ENCODE measurements at regions not wholly inside any gene's neighbourhood (a gene's known extent, or its start where the extent isn't known, plus 50 kb on each side); places are given as distances from the start of the nearest gene placed in this dataset.

- H3K4me1 ChIP-seq: no peaks in the 10 kb centered on the region
- no peak overlapping the region for H3K27ac ChIP-seq
Observed at GRCh38 chr10:9238041-9238440, 1183.6 kb downstream of the GATA3 start.

GRCh38 chr10:9239298-9239697, 1184.8 kb downstream of the GATA3 start:
- Histone ChIP-seq H3K9me3 (no peaks in the 10 kb centered on the region), H3K36me3 (no peaks in the 10 kb centered on the region), H3K27ac (no peak overlapping the region), H3K4me3 (no peak overlapping the region), H3K27me3 (no peaks in the 10 kb centered on the region), H3K4me1 (no peaks in the 10 kb centered on the region)
- no peak for TF ChIP-seq CTCF (IDR thresholded peaks at IDR 0.05)
- no peak for TF ChIP-seq POLR2A (IDR thresholded peaks at IDR 0.05)
- DNase-seq: no peak

More at GRCh38 chr10:9238041-9238440, 1183.6 kb downstream of the GATA3 start:
- no peak for DNase-seq
- H3K36me3 ChIP-seq: no peaks in the 10 kb centered on the region
- no peaks in the 10 kb centered on the region for H3K9me3 ChIP-seq
- no peaks in the 10 kb centered on the region for H3K27me3 ChIP-seq
- no peak overlapping the region for H3K4me3 ChIP-seq
- TF ChIP-seq CTCF (IDR thresholded peaks at IDR 0.05): no peak
- TF ChIP-seq POLR2A (IDR thresholded peaks at IDR 0.05): no peak

GRCh38 chr10:9243941-9244411, 1189.5 kb downstream of the GATA3 start:
- H3K4me1 ChIP-seq: no peaks in the 10 kb centered on the region
- no peaks in the 10 kb centered on the region for H3K36me3 ChIP-seq
- no peaks in the 10 kb centered on the region for H3K27me3 ChIP-seq
- no peaks in the 10 kb centered on the region for H3K9me3 ChIP-seq
- DNase-seq: no peak
- H3K27ac ChIP-seq: no peak overlapping the region
- no peak overlapping the region for H3K4me3 ChIP-seq
- TF ChIP-seq CTCF (IDR thresholded peaks at IDR 0.05) (no peak), POLR2A (IDR thresholded peaks at IDR 0.05) (no peak)

- Histone ChIP-seq H3K9me3 (no peaks in the 10 kb centered on the region), H3K4me3 (no peak overlapping the region), H3K36me3 (no peaks in the 10 kb centered on the region), H3K27me3 (no peaks in the 10 kb centered on the region), H3K27ac (no peak overlapping the region), H3K4me1 (no peaks in the 10 kb centered on the region)
- no peak for DNase-seq
- TF ChIP-seq POLR2A (IDR thresholded peaks at IDR 0.05): no peak
- no peak for TF ChIP-seq CTCF (IDR thresholded peaks at IDR 0.05)
Observed at GRCh38 chr10:9244864-9245263, 1190.4 kb downstream of the GATA3 start.

GRCh38 chr10:9253121-9253520, 1198.6 kb downstream of the GATA3 start:
- no peak overlapping the region for H3K27ac ChIP-seq
- H3K36me3 ChIP-seq: no peaks in the 10 kb centered on the region
- TF ChIP-seq CTCF (IDR thresholded peaks at IDR 0.05): no peak
- TF ChIP-seq POLR2A (IDR thresholded peaks at IDR 0.05): no peak
- no peak overlapping the region for H3K4me3 ChIP-seq
- no peaks in the 10 kb centered on the region for H3K27me3 ChIP-seq
- H3K4me1 ChIP-seq: no peaks in the 10 kb centered on the region
- DNase-seq: no peak
- H3K9me3 ChIP-seq: no peaks in the 10 kb centered on the region

GRCh38 chr10:9254353-9254752, 1199.9 kb downstream of the GATA3 start:
- TF ChIP-seq CTCF (IDR thresholded peaks at IDR 0.05) (no peak), POLR2A (IDR thresholded peaks at IDR 0.05) (no peak)
- Histone ChIP-seq H3K4me1 (no peaks in the 10 kb centered on the region), H3K27me3 (no peaks in the 10 kb centered on the region), H3K9me3 (no peaks in the 10 kb centered on the region), H3K27ac (no peak overlapping the region), H3K4me3 (no peak overlapping the region), H3K36me3 (no peaks in the 10 kb centered on the region)
- DNase-seq: no peak
